ENCODE measurements at regions not wholly inside any gene's neighbourhood (a gene's known extent, or its start where the extent isn't known, plus 50 kb on each side); places are given as distances from the start of the nearest gene placed in this dataset.

GRCh38 chr3:25046911-25047771 lies 380.9 kb upstream of the RARB start:
- no peak for TF ChIP-seq SIN3A (IDR thresholded peaks at IDR 0.05; ENCODE audit: borderline replicate concordance, insufficient read depth, low read depth, low read length)
- TF ChIP-seq TCF7L2 (IDR thresholded peaks at IDR 0.05; ENCODE audit: low read depth, low read length), result no peak
- TF ChIP-seq POLR2AphosphoS5 (IDR thresholded peaks at IDR 0.05; ENCODE audit: low read depth, low read length), result no peak
